NB4 (cell line): ENCODE measurements at regions not wholly inside any gene's neighbourhood (a gene's known extent, or its start where the extent isn't known, plus 50 kb on each side); places are given as distances from the start of the nearest gene placed in this dataset.

ENCODE experiments used
- CTCF ChIP-seq: IDR thresholded peaks from one replicate; pipeline ENCODE4 v1.5.1; 2012; ENCODE audit warnings: low read depth, low read length
- MAX ChIP-seq: IDR thresholded peaks from 2 replicates; pipeline ENCODE4 v1.6.1; 2011; ENCODE audit warnings: low read depth, low read length
- MYC ChIP-seq: IDR thresholded peaks from 2 replicates; pipeline ENCODE4 v1.6.1; 2011; ENCODE audit warnings: low read depth, low read length
- POLR2A ChIP-seq: IDR thresholded peaks from 2 replicates; pipeline ENCODE4 v1.6.1; 2011; ENCODE audit warnings: mild to moderate bottlenecking; ENCODE audit not compliant: insufficient read length; ENCODE audit errors: extremely low read depth

GRCh38 chr15:93324186-93324975 lies 235.4 kb upstream of the RGMA start:
- no peak for TF ChIP-seq CTCF
- TF ChIP-seq MAX, result no peak
- no peak for TF ChIP-seq MYC
- no peak for TF ChIP-seq POLR2A
